Colonic mucosa (tissue), 4 donors: ENCODE measurements at regions not wholly inside any gene's neighbourhood (a gene's known extent, or its start where the extent isn't known, plus 50 kb on each side); places are given as distances from the start of the nearest gene placed in this dataset.

Source experiments
- DNase-seq: peaks from one replicate; pipeline ENCODE4 v3.0.0-alpha.2; 2020
- H3K27ac ChIP-seq: fragments of 200-600 bp; one replicate; pipeline ENCODE4 v1.8.0; 2021
- H3K27me3 ChIP-seq: fragments of 200-600 bp; one replicate; pipeline ENCODE4 v1.8.0; 2021
- H3K36me3 ChIP-seq: fragments of 200-600 bp; one replicate; pipeline ENCODE4 v1.8.0; 2021
- H3K4me1 ChIP-seq: fragments of 200-600 bp; one replicate; pipeline ENCODE4 v1.8.0; 2021; ENCODE audit warnings: mild to moderate bottlenecking
- H3K4me3 ChIP-seq: fragments of 200-600 bp; one replicate; pipeline ENCODE4 v1.8.0; 2021
- H3K9ac ChIP-seq, 2 donors: one replicate each; pipeline ENCODE4 v1.7.0; 2013; ENCODE audit warnings: control low read depth in 2 of 2, low read depth in 2 of 2, low read length in 2 of 2
- H3K9me3 ChIP-seq: fragments of 200-600 bp; one replicate; pipeline ENCODE4 v1.8.0; 2021
- CTCF ChIP-seq: fragments of 200-600 bp; IDR thresholded peaks from one replicate; pipeline ENCODE4 v1.8.0; 2022; ENCODE audit warnings: antibody characterized with exemption, mild to moderate bottlenecking
- intact Hi-C: fragments of 100-400 bp; cut with DNase I; formaldehyde crosslinking; loops from one replicate; pipeline ENCODE4 v1.14.1; 2022
- donor health status: healthy.
- donor health status: DM: no; HTN: no; CAD: no.
- donor health status: DM: no; HTN: no; CAD: no.

GRCh38 chr2:19733390-19733789 is 168.4 kb downstream of the TTC32 start:
- Histone ChIP-seq H3K36me3 (no peaks in the 10 kb centered on the region), H3K27me3 (no peaks in the 10 kb centered on the region), H3K9me3 (no peaks in the 10 kb centered on the region), H3K4me1 (no peaks in the 10 kb centered on the region), H3K9ac (no peak overlapping the region), H3K4me3 (no peak overlapping the region), H3K27ac (peak overlapping the region; percentile 27)
- no peak for TF ChIP-seq CTCF
- DNase-seq: no peak
- intact Hi-C loops: no loop called here

- no peak overlapping the region for H3K4me3 ChIP-seq
- H3K9ac ChIP-seq: no peak overlapping the region
- H3K27ac ChIP-seq: no peak overlapping the region
- no peaks in the 10 kb centered on the region for H3K27me3 ChIP-seq
- no peak for DNase-seq
- no peaks in the 10 kb centered on the region for H3K36me3 ChIP-seq
- H3K4me1 ChIP-seq: no peaks in the 10 kb centered on the region
- no peak for TF ChIP-seq CTCF
- intact Hi-C loops: no loop called here
- H3K9me3 ChIP-seq: no peaks in the 10 kb centered on the region
Observed at GRCh38 chr2:19732255-19732654, 169.5 kb downstream of the TTC32 start.

- H3K9me3 ChIP-seq: no peaks in the 10 kb centered on the region
- no peak for TF ChIP-seq CTCF
- H3K36me3 ChIP-seq: no peaks in the 10 kb centered on the region
- H3K4me1 ChIP-seq: no peaks in the 10 kb centered on the region
- no peak for DNase-seq
- H3K4me3 ChIP-seq: no peak overlapping the region
- H3K27ac ChIP-seq: no peak overlapping the region
- H3K9ac ChIP-seq: no peak overlapping the region
- intact Hi-C loops: no loop called here
- H3K27me3 ChIP-seq: no peaks in the 10 kb centered on the region
Observed at GRCh38 chr2:19731515-19731914, 170.3 kb downstream of the TTC32 start.

- no peaks in the 10 kb centered on the region for H3K9me3 ChIP-seq
- H3K27ac ChIP-seq: no peak overlapping the region
- no peak for DNase-seq
- intact Hi-C loops: no loop called here
- no peaks in the 10 kb centered on the region for H3K27me3 ChIP-seq
- H3K4me1 ChIP-seq: no peaks in the 10 kb centered on the region
- no peaks in the 10 kb centered on the region for H3K36me3 ChIP-seq
- no peak for TF ChIP-seq CTCF
- no peak overlapping the region for H3K4me3 ChIP-seq
- H3K9ac ChIP-seq: no peak overlapping the region
Observed at GRCh38 chr2:19731037-19731436, 170.7 kb downstream of the TTC32 start.

GRCh38 chr2:19728125-19728524 is 173.7 kb downstream of the TTC32 start:
- Histone ChIP-seq H3K36me3 (no peaks in the 10 kb centered on the region), H3K9ac (no peak overlapping the region), H3K27ac (no peak overlapping the region), H3K27me3 (no peaks in the 10 kb centered on the region), H3K4me1 (no peaks in the 10 kb centered on the region), H3K4me3 (no peak overlapping the region), H3K9me3 (no peaks in the 10 kb centered on the region)
- DNase-seq: no peak
- no peak for TF ChIP-seq CTCF
- intact Hi-C loops: no loop called here

GRCh38 chr2:19725392-19725791 is 176.4 kb downstream of the TTC32 start:
- Histone ChIP-seq H3K27me3 (no peaks in the 10 kb centered on the region), H3K9ac (no peak overlapping the region), H3K9me3 (no peaks in the 10 kb centered on the region), H3K4me1 (no peaks in the 10 kb centered on the region), H3K27ac (no peak overlapping the region), H3K36me3 (no peaks in the 10 kb centered on the region), H3K4me3 (no peak overlapping the region)
- no peak for DNase-seq
- intact Hi-C loops: no loop called here
- TF ChIP-seq CTCF: no peak
